ENCODE measurements at regions not wholly inside any gene's neighbourhood (a gene's known extent, or its start where the extent isn't known, plus 50 kb on each side); places are given as distances from the start of the nearest gene placed in this dataset.
"Not testable (repeated sequence)": the region's sequence is repeated elsewhere in the genome, so short reads cannot be mapped to it uniquely, and the experiment has no call there.

GRCh38 chr6:66494643-66495042 lies 787.6 kb upstream of the EYS start:
- TF ChIP-seq NFRKB (IDR thresholded peaks at IDR 0.05); FOXM1 (IDR thresholded peaks at IDR 0.05; ENCODE audit: borderline replicate concordance); LEF1 (IDR thresholded peaks at IDR 0.05; ENCODE audit: borderline replicate concordance); ARNT (IDR thresholded peaks at IDR 0.05); TARDBP (IDR thresholded peaks at IDR 0.05); L3MBTL2 (conservative IDR thresholded peaks at IDR 0.05); HDGF (IDR thresholded peaks at IDR 0.05; ENCODE audit: borderline replicate concordance); FOXA1 (IDR thresholded peaks at IDR 0.05); ELF4 (IDR thresholded peaks at IDR 0.05); BHLHE40 (IDR thresholded peaks at IDR 0.05; ENCODE audit: borderline replicate concordance); SP1 (IDR thresholded peaks at IDR 0.05); SUZ12 (IDR thresholded peaks at IDR 0.05); PKNOX1 (IDR thresholded peaks at IDR 0.05): not testable (repeated sequence)
